ENCODE measurements at regions not wholly inside any gene's neighbourhood (a gene's known extent, or its start where the extent isn't known, plus 50 kb on each side); places are given as distances from the start of the nearest gene placed in this dataset.
"Not testable (repeated sequence)": the region's sequence is repeated elsewhere in the genome, so short reads cannot be mapped to it uniquely, and the experiment has no call there.

DNA sequence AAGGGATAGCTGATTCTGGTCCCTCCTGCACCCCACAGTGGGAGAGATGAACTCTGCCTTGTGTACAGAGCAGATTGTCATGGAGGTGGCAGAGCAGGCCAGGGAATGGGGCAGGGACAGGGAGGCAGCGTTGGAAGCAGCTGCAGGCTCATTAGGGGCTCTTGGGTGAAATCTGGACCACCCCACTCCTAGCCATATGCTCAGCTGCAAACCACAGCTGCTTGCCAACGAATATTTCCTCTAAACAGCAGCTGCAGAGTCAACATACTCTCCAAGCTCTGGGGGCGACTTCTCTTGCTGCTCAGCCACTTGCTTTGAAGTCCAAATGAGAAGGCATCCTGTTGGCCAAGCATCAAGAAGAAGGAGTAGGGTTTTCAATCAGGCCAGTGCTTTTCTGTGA lies 302.3 kb upstream of the AUTS2 start:
- H3K4me3 ChIP-seq (ENCODE audit: control insufficient read depth, low read depth, low read length) = no peak overlapping the region
- no peak for DNase-seq (ENCODE audit: low read depth)

GRCh38 chr7:69301253-69301652 lies 297.0 kb upstream of the AUTS2 start:
- TF ChIP-seq CTCF (IDR thresholded peaks at IDR 0.05; ENCODE audit: control insufficient read depth, insufficient read depth, low read depth, low read length, missing control alignments) = no peak
- no peak overlapping the region for H3K4me3 ChIP-seq (ENCODE audit: control insufficient read depth, low read depth, low read length)
- no peak for DNase-seq (ENCODE audit: low read depth)

More for the DNA sequence above, 302.3 kb upstream of the AUTS2 start:
- no peak for TF ChIP-seq CTCF (IDR thresholded peaks at IDR 0.05; ENCODE audit: control insufficient read depth, insufficient read depth, low read depth, low read length, missing control alignments)

DNA sequence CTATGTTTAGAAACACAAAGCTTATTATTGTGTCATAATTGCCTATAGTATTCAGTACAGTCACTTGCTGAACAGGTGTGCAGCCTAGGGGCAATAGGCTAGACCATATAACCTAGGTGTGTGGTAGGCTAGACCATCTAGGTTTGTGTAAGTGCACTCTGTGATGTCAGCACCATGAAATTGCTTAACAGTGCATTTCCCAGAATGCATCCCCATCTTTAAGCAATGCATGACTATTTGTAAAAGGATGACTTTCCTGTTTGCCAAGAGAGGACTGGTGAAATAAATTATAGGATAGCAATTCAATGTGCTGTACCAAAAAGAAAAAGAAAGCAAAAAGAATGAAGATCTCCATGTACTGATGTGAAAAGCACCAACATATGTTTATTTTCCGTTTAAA lies 288.7 kb upstream of the AUTS2 start:
- H3K4me3 ChIP-seq (ENCODE audit: control insufficient read depth, low read depth, low read length) = no peak overlapping the region
- TF ChIP-seq CTCF (IDR thresholded peaks at IDR 0.05; ENCODE audit: control insufficient read depth, insufficient read depth, low read depth, low read length, missing control alignments) = no peak
- no peak for DNase-seq (ENCODE audit: low read depth)

GRCh38 chr7:69311489-69311888 lies 286.8 kb upstream of the AUTS2 start:
- no peak for DNase-seq (ENCODE audit: low read depth)
- no peak overlapping the region for H3K4me3 ChIP-seq (ENCODE audit: control insufficient read depth, low read depth, low read length)
- TF ChIP-seq CTCF (IDR thresholded peaks at IDR 0.05; ENCODE audit: control insufficient read depth, insufficient read depth, low read depth, low read length, missing control alignments) = no peak

DNA sequence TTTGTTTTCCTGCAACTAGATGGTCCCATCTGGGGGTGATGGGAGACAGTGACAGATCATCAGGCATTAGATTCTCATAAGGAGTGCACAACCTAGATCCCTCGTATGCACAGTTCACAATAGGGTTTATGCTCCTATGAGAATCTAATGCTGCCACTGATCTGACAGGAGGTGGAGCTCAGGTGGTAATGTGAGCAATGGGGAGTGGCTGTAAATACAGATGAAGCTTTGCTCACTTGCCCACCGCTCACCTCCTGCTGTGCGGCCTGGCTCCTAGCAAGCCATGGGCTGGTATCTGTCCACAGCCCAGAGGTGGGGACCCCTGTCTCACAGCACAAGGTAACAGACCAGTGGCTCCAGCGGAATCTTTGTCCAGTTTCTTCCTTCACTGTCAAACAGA lies 284.4 kb upstream of the AUTS2 start:
- not testable (repeated sequence) for H3K4me3 ChIP-seq (ENCODE audit: control insufficient read depth, low read depth, low read length); DNase-seq (ENCODE audit: low read depth)

DNA sequence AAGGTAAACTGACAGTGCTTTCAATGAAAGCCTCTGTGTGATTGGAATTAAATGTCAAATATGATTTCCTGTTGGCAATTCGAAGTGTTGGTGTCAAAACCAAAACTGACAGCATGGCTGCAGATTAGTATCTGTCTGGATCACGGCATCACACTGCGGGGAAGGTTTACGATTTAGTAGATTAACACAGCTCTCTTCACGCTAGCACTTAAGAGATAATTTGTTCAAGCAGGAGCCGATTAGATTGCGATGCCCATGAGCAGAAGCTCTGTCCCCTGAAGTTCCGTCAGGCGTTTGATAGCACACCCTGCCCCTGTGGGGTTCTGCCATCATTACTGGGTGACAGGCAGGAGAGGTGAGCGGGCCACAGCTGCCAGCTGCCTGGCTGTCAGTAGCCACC lies 279.5 kb upstream of the AUTS2 start:
- H3K4me3 ChIP-seq (ENCODE audit: control insufficient read depth, low read depth, low read length) = no peak overlapping the region
- no peak for DNase-seq (ENCODE audit: low read depth)
- TF ChIP-seq CTCF (IDR thresholded peaks at IDR 0.05; ENCODE audit: control insufficient read depth, insufficient read depth, low read depth, low read length, missing control alignments) = no peak

GRCh38 chr7:69328516-69328915 lies 269.8 kb upstream of the AUTS2 start:
- H3K4me3 ChIP-seq (ENCODE audit: control insufficient read depth, low read depth, low read length) = no peak overlapping the region
- no peak for DNase-seq (ENCODE audit: low read depth)
- no peak for TF ChIP-seq CTCF (IDR thresholded peaks at IDR 0.05; ENCODE audit: control insufficient read depth, insufficient read depth, low read depth, low read length, missing control alignments)
